HG03103 (cell line): ENCODE measurements at regions not wholly inside any gene's neighbourhood (a gene's known extent, or its start where the extent isn't known, plus 50 kb on each side); places are given as distances from the start of the nearest gene placed in this dataset.
A peak's percentile ranks its signal among the peaks of the same experiment; 100 is the strongest.

Experiments
- ATAC-seq: cut with Tn5 transposase; IDR thresholded peaks from one replicate; pipeline ENCODE4 v1.9.1; 2021; ENCODE audit warnings: low read depth; ENCODE audit not compliant: unreplicated experiment

DNA sequence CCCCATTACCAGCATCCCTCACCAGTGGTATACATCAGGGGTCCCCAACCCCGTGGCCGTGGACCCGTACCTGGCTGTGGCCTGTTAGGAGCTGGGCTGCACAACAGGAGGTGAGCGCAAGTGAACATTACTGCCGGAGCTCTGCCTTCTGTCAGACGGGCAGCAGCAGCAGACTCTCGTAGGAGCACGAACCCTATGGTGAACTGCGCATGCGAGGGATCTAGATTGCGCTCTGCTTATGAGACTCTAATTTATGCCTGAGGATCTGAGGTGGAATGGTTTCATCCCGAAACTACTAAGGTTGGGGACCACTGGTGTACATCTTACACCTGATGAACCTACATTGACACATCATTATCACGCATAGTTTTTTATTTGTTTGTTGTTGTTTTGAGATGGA is 52.8 kb upstream of the DHX15 start:
- ATAC-seq, result no peak

- no peak for ATAC-seq
These were observed 54.1 kb upstream of the DHX15 start for GRCh38 chr4:24638396-24638875.

DNA sequence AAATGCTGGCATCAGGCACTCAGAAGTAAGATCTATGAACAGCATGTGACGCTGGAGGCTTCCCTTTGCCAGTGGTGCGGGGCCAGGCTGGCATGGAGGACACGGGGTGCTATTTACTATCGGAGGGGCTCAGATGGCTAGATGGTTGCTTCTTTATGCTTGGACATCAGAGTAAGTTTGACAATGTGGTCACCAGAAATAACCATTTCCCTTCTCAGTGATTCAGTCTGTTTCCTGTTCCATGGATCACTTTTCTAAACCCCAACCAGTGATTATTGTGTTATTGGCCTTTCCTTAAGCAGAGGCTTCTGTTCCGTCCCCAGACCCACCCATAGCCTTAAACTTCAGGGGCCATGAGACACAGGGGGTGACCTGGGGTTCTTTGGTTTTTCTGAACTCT is 55.4 kb upstream of the DHX15 start:
- no peak for ATAC-seq

DNA sequence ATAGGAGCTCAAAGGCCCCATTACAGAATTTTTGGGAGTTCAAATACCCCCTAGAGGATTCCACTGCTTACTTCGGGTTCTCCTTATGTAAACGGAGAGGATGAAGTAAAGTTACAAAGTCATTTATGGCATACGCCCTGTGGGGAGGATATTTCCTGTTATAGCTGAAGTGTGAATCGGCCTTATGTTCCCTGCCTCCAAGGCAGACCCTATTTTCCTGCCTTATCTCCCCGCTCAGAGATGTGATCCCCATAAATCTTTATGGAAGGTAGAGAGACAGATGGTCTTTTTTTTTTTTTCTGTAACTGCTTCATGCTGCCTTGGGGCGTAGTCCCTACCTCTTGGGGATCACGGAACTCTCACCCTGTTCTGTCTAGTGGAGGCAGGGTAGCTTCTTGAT is 56.0 kb upstream of the DHX15 start:
- ATAC-seq, result no peak

DNA sequence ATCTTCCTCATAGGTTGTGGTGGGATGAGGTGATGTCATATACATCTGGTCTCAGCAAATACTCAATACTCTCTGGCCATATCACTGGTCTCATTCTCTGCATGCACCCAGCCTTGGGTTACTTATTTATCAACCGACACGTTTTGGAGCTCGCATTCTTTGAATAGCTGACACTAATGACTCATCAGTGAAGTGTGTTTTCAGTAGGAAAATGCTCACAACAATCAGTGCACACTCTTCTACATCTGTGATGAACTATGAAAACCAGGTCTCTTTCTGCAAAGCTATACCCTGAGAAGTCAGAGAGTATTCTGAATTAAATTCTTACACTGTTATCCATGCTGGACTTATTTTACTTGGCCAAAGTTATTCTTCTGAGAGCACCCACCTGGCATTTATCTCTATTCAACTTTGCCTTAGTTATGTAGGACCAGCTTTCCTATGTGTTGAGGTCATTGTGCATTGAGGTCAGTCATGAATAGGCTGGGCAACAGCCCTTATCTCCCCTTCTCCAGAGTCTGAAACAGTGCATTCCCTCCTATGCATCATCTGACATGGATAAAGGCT is 58.7 kb upstream of the DHX15 start:
- no peak for ATAC-seq

GRCh38 chr4:24643774-24644520 is 59.6 kb upstream of the DHX15 start:
- ATAC-seq, result no peak

GRCh38 chr4:24644983-24645764 is 60.8 kb upstream of the DHX15 start:
- ATAC-seq, result no peak

DNA sequence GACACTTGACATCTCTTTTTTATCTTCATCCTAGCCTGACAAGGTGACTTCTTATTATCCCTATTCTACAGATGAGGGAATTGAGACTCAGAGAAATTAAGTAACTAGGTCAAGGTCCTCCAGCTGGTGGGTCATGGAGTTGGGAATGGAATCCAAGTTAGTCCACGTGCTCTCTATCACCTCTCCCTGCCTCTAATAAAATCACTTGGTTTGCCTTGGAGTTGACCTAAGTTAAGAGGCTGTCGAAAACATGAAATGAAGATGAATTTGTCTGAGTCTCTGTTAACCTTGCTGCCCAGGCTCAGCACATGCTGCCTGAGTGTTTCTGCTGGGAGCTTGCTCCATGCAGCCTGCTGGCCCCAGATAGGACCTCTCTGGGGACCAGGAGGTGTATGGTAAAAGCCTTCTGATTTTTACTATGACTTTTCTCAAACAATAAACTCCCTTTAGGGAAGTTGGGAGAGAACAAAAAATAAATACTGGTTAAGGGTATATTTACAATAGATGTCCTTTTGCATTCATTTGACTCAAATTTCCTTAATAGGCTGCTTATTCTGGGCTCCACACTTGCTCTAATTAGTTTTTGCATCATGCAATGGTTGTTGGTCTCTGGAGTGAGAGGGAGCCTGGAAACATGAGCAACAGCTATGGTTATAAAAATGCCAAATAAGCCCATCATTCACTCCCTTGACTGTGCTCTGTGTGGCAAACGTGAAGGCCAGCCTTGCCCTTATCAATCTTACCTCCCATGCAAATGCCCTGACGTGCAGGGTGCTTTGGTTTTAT is 61.6 kb upstream of the DHX15 start:
- ATAC-seq, result no peak

GRCh38 chr4:24646798-24647460 is 62.6 kb upstream of the DHX15 start:
- no peak for ATAC-seq

DNA sequence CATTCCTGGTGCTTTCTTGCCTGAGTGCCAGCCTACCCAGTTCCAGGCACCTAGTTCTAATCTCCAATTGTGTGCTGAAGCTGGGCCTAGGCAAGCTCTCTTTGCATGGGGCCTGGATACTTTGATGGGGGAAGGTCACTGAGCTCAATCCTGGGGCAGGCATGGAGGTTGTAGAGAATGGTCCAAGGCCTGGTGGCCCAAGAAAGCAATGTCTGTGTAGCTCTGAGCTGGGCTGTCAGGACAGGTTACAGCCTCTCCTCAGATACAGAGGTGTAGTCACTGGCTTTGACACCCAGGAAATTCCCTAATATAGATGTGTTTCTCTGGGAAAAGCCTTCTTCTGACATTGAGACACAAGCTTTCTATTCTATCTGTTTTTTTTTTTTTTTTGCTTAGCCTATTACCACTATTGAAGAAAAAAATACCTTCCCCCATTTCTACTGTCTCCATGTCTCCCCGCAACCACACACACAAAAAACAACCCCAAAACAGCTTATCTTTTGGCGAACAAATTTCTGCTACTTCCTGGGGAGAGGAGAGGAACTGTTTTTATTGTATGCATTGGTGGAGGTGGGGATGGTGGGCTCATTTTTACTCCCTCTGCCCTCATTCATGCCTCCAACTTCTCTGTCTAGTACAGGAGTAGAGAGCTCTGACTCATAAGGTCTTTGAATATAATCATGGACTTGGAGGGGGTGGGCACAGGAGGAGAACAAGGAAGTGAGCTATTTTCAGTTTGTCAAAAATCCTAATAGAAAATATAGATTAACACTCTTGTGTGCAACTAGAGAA is 66.7 kb upstream of the DHX15 start:
- no peak for ATAC-seq

GRCh38 chr4:24655326-24655725 is 71.0 kb upstream of the DHX15 start:
- ATAC-seq, result no peak

GRCh38 chr4:24655971-24656370 is 71.6 kb upstream of the DHX15 start:
- no peak for ATAC-seq

- no peak for ATAC-seq
These were observed 72.6 kb upstream of the DHX15 start for GRCh38 chr4:24656906-24657305.

GRCh38 chr4:24657768-24658617 is 73.6 kb upstream of the DHX15 start:
- ATAC-seq, result peak; percentile 98

DNA sequence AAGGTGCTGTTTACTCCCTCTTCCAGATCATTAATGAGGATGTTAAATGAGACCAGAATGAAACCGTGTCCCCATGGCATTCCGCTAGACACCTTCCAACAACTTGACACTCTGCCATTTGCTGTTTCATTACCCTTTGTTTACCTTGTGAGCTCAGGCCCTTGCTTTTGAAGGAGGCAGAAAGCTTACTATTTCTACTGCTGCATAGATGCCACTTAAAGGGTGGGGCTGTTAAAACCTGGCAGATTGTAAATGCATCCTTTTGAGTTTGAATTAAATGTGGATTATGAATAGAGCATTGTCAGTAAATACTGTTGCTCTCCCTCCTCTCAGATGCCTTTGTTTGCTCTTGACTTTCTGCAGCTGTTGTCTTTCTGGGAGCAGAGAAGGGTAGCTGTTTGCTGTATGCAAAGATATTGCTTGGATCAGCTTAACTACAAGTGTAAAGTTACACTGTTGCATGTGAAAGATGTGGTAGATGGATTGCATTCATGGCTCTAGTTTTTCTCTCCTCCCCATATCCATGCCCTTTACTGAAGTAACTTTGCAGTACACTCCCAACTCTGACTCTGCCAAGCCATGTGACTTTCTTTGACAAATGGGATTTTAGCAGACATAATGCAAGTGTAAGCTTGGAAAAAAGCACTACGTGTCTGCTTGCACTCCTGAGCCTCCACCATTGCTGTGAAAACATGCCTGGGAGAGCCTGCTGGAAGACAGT is 75.0 kb upstream of the DHX15 start:
- no peak for ATAC-seq

GRCh38 chr4:24662056-24662455 is 77.7 kb upstream of the DHX15 start:
- ATAC-seq, result no peak

DNA sequence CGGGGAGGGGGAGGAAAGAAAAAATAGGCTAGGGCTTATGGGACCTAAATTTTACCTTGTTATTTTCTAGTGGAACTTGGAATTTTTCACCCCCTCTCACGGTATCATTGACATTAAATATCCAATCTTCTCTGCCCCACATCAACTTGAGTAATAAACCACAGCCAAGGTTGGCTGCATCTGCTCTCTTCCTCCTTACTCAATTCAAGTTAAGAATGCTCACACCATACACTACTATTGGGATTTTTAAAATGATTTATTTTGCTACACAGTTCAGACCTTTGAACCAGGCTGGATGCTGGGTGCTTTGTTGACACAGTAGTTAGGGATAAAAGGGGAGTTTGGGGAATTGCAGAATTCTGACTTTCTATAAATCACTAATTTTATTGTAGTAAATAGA is 78.2 kb upstream of the DHX15 start:
- no peak for ATAC-seq

DNA sequence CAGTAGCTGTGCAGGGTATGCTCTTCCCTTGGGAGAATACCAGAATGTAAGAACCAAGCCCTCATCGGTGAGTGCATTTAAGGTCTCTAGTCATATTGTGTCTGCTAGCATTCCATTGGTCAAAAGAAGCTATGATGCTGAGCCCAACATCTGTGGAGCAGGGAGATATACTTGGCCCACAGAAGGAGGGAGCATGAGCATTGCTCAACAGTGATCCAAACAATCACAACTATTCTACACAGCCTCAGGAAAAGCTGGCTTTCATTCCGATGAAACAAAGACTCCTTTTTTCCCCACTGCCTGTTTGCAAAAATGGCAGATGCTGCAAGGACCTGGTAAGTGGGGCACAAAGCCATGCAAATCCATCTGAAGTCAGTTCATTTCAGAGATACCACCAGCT is 80.6 kb upstream of the DHX15 start:
- no peak for ATAC-seq
